ENCODE measurements at regions not wholly inside any gene's neighbourhood (a gene's known extent, or its start where the extent isn't known, plus 50 kb on each side); places are given as distances from the start of the nearest gene placed in this dataset.
"Not testable (repeated sequence)": the region's sequence is repeated elsewhere in the genome, so short reads cannot be mapped to it uniquely, and the experiment has no call there.

GRCh38 chr7:66452165-66452564 is 176.5 kb upstream of the KCTD7 start:
- ATAC-seq (ENCODE audit: low FRiP score in 2 of 2) (peak in 1 of 2 donors; percentile 59), DNase-seq (no peak)
- Histone ChIP-seq H3K9me3 (no peaks in the 10 kb centered on the region), H3K4me1 (no peaks in the 10 kb centered on the region), H3K27ac (no peak overlapping the region), H3K36me3 (no peaks in the 10 kb centered on the region), H3K4me3 (no peak overlapping the region), H3K27me3 (no peaks in the 10 kb centered on the region)
- WGBS, 2 donors: 92 to 98% methylated on average over 2 of the region's 2 CpGs
- TF ChIP-seq EP300 (IDR thresholded peaks at IDR 0.05) (no peak), POLR2AphosphoS5 (IDR thresholded peaks at IDR 0.05) (no peak), POLR2A (IDR thresholded peaks at IDR 0.05) (no peak), CTCF (IDR thresholded peaks at IDR 0.05) (no peak)

DNA sequence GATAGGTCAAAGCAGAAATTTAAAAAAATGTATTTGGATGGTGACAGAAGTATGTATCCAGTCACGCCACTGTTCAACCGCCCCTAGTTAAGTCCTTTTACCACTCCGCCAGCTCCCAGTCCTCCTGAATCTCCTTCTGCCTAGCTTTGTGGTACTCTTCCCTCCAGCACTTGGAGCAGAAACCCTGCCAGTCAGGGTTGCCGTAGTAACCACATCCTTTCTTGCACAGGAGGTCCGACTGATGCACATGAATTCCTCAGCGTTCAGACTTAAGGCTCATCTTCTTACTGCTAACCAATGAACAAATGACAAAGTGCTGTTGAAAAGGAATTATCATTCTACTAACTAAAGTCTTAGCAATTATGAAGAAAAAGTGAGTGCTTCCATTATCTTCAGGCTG is 175.3 kb upstream of the KCTD7 start:
- Histone ChIP-seq H3K4me1 (no peaks in the 10 kb centered on the region), H3K36me3 (no peaks in the 10 kb centered on the region), H3K27me3 (no peaks in the 10 kb centered on the region), H3K4me3 (no peak overlapping the region), H3K27ac (no peak overlapping the region), H3K9me3 (no peaks in the 10 kb centered on the region)
- ATAC-seq (ENCODE audit: low FRiP score in 2 of 2): no peak
- no peak for DNase-seq
- TF ChIP-seq POLR2AphosphoS5 (IDR thresholded peaks at IDR 0.05): no peak
- no peak for TF ChIP-seq EP300 (IDR thresholded peaks at IDR 0.05)
- TF ChIP-seq CTCF (IDR thresholded peaks at IDR 0.05): no peak
- no peak for TF ChIP-seq POLR2A (IDR thresholded peaks at IDR 0.05)
- 97 to 98% methylated on average over 6 of the region's 6 CpGs for WGBS, 2 donors

DNA sequence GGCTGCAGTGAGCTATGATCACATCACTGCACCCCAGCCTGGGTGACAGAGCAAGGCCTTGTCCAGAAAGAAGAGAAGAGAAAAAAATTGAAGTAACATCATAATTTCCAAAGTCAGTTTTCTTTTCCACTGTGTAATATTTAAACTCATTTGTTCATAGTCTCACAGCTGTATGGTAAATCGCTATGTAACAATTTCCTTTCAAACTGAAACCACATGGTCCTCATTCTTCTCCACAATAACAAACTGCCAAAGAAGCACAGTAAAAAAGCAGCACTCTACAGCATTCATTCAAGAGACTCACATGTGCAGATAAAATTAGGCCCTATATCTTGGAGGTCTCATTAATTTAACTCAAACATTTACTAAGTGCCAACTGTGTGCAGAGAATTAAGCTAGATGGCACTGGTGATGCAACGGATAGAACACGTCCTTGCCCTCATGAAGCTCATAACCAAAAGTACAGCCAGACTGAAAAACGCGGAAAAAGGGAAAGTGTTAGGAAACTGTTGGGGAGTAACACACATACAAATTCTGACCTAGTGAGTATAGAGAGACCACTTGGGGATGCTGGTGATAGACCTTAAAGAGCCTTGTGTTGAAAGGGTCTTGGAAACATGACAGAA is 174.0 kb upstream of the KCTD7 start:
- Histone ChIP-seq H3K36me3 (no peaks in the 10 kb centered on the region), H3K9me3 (no peaks in the 10 kb centered on the region), H3K4me3 (no peak overlapping the region), H3K4me1 (no peaks in the 10 kb centered on the region), H3K27me3 (no peaks in the 10 kb centered on the region), H3K27ac (no peak overlapping the region)
- no peak for TF ChIP-seq POLR2AphosphoS5 (IDR thresholded peaks at IDR 0.05)
- no peak for TF ChIP-seq CTCF (IDR thresholded peaks at IDR 0.05)
- no peak for TF ChIP-seq POLR2A (IDR thresholded peaks at IDR 0.05)
- no peak for TF ChIP-seq EP300 (IDR thresholded peaks at IDR 0.05)
- DNase-seq (no peak), ATAC-seq (ENCODE audit: low FRiP score in 2 of 2) (no peak)
- 62 to 79% methylated on average over 5 of the region's 5 CpGs for WGBS, 2 donors

DNA sequence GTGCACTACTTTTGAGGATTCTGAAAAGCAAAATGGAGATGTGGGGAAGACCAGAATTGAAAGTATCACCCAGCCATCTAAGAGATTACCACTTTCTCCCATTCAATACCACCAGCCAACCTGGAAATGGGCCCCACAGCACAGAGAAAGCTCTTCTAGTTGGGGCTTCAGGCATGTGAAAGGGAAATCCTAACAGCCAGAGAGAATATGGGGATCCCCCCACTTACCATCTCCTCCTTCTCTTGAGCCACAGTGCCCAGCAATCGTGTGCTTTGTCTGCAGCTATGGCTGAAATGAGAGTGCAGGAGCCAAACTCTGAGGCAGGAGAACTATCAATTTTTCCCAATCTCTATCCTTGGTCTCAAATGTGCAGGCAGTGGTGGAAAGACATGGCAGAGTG is 173.2 kb upstream of the KCTD7 start:
- WGBS, 2 donors: 67 to 80% methylated on average over 1 of the region's 1 CpG
- not testable (repeated sequence) for H3K9me3 ChIP-seq; DNase-seq; H3K27me3 ChIP-seq; H3K27ac ChIP-seq; H3K36me3 ChIP-seq; H3K4me1 ChIP-seq; H3K4me3 ChIP-seq; ATAC-seq (ENCODE audit: low FRiP score in 2 of 2)

- not testable (repeated sequence) for H3K27me3 ChIP-seq; H3K9me3 ChIP-seq; ATAC-seq (ENCODE audit: low FRiP score in 2 of 2); DNase-seq; H3K4me1 ChIP-seq; H3K27ac ChIP-seq; H3K4me3 ChIP-seq; H3K36me3 ChIP-seq
- WGBS, 2 donors: 87 to 88% methylated on average over 2 of the region's 2 CpGs
Observed at GRCh38 chr7:66456431-66456830, 172.2 kb upstream of the KCTD7 start.

GRCh38 chr7:66458991-66459390 is 169.7 kb upstream of the KCTD7 start:
- H3K27ac ChIP-seq; H3K27me3 ChIP-seq; H3K4me1 ChIP-seq; H3K4me3 ChIP-seq; H3K36me3 ChIP-seq; DNase-seq; ATAC-seq (ENCODE audit: low FRiP score in 2 of 2); H3K9me3 ChIP-seq: not testable (repeated sequence)
- 52 to 57% methylated on average over 5 of the region's 5 CpGs for WGBS, 2 donors

DNA sequence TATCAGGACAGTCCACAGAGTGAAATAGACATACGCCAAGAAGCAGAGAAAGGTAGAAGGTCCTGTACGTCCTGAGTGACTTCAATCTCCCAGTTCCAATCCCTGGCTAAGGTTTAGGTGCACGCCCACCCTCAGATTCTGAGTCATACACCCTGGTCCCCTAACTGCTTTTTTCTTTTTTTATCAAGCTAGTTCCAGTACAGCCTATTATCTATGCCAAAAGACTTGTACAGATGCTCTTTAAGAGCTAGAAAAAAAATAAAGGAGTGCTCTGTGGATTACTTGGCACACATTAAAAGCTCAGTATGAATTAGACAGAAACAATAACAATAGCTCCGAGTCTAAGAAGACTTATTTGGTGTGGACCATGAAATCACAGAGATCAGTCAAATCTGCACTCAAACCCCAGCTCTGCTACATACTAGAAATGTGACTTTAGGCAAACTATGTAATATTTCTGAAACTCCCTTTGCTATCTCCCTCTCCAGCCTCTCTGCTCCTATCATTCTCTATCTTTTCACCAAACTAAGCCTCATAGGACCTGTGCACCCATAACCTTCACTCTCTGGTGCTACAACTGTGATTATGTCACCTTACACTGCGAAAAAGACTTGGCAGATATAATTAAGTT is 168.8 kb upstream of the KCTD7 start:
- not testable (repeated sequence) for H3K27ac ChIP-seq; H3K9me3 ChIP-seq; H3K4me3 ChIP-seq; H3K36me3 ChIP-seq; H3K4me1 ChIP-seq; H3K27me3 ChIP-seq; ATAC-seq (ENCODE audit: low FRiP score in 2 of 2); DNase-seq
- WGBS, 2 donors: 91 to 92% methylated on average over 5 of the region's 5 CpGs

Data from upper lobe of left lung (tissue), 6 donors.